ENCODE measurements at regions not wholly inside any gene's neighbourhood (a gene's known extent, or its start where the extent isn't known, plus 50 kb on each side); places are given as distances from the start of the nearest gene placed in this dataset.
"Not testable (repeated sequence)": the region's sequence is repeated elsewhere in the genome, so short reads cannot be mapped to it uniquely, and the experiment has no call there.

GRCh38 chr2:16219292-16219975, 279.1 kb downstream of the MYCN start:
- Histone ChIP-seq H3K27me3 (peaks cover 7% of the 10 kb centered on the region), H3K27ac (no peak overlapping the region), H3K4me3 (no peak overlapping the region), H3K36me3 (no peaks in the 10 kb centered on the region), H3K9me3 (no peaks in the 10 kb centered on the region), H3K4me1 (no peaks in the 10 kb centered on the region)
- 80 to 91% methylated on average over 1 to 6 of the region's 9 CpGs for WGBS, 2 donors (ENCODE audit: low coverage in 1 of 2)
- TF ChIP-seq EP300 (IDR thresholded peaks at IDR 0.05) (no peak), POLR2A (IDR thresholded peaks at IDR 0.05) (no peak)
- no peak for ATAC-seq

DNA sequence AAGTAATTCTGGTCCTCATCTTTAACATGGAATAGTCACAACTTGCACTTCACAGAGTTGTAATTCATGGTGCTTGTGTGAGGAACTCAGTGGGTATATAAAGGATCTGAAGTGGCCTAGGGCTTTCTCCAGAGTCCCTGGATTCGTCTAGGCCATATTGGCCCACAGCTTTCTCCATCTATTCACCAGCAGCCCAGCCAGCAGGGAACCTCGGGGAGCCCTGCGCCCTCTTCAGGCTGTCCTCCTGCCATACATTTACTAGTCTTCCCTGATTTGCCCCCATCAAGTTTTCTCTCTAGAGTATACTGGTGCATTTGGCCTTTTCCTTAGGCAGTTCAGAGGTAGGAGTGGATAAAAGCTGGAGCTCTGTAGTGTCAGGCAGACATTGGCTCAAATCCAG, 278.3 kb downstream of the MYCN start:
- Histone ChIP-seq H3K9me3 (no peaks in the 10 kb centered on the region), H3K27me3 (peaks cover 7% of the 10 kb centered on the region), H3K36me3 (no peaks in the 10 kb centered on the region), H3K27ac (no peak overlapping the region), H3K4me1 (no peaks in the 10 kb centered on the region), H3K4me3 (no peak overlapping the region)
- TF ChIP-seq, protein P1, sequence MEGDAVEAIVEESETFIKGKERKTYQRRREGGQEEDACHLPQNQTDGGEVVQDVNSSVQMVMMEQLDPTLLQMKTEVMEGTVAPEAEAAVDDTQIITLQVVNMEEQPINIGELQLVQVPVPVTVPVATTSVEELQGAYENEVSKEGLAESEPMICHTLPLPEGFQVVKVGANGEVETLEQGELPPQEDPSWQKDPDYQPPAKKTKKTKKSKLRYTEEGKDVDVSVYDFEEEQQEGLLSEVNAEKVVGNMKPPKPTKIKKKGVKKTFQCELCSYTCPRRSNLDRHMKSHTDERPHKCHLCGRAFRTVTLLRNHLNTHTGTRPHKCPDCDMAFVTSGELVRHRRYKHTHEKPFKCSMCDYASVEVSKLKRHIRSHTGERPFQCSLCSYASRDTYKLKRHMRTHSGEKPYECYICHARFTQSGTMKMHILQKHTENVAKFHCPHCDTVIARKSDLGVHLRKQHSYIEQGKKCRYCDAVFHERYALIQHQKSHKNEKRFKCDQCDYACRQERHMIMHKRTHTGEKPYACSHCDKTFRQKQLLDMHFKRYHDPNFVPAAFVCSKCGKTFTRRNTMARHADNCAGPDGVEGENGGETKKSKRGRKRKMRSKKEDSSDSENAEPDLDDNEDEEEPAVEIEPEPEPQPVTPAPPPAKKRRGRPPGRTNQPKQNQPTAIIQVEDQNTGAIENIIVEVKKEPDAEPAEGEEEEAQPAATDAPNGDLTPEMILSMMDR (IDR thresholded peaks at IDR 0.05): peak in 1 of 4 experiments; percentile 21
- TF ChIP-seq EP300 (IDR thresholded peaks at IDR 0.05) (no peak), POLR2AphosphoS5 (IDR thresholded peaks at IDR 0.05) (no peak)
- ATAC-seq: no peak
- WGBS, 2 donors (ENCODE audit: low coverage in 1 of 2): 41% methylated on average over 3 of the region's 3 CpGs; no CpG with 5 or more reads in 1 of the 2 donors

DNA sequence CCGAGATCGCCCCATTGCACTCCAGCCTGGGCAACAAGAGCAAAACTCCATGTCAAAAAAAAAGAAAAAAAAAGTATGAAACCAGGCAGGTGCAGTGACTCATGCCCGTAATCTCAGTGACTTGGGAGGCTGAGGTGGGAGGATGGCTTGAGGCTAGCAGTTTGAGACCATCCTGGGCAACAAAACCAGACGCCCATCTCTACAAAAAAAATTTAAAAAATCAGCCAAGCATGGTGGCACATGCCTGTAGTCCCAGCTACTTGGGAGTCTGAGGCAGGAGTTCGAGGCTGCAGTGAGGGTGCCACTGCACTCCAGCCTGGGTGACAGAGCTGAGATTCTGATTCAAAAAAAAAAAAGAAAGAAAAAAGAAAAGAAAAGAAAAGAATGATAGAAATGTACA, 277.8 kb downstream of the MYCN start:
- Histone ChIP-seq H3K9me3 (no peaks in the 10 kb centered on the region), H3K4me1 (no peaks in the 10 kb centered on the region), H3K27me3 (peaks cover 7% of the 10 kb centered on the region), H3K36me3 (no peaks in the 10 kb centered on the region), H3K27ac (no peak overlapping the region), H3K4me3 (no peak overlapping the region)
- WGBS, 2 donors (ENCODE audit: low coverage in 1 of 2): 71 to 77% methylated on average over 4 to 5 of the region's 5 CpGs
- no peak for ATAC-seq
- no peak for TF ChIP-seq POLR2A (IDR thresholded peaks at IDR 0.05)
- TF ChIP-seq EP300 (IDR thresholded peaks at IDR 0.05): no peak
- TF ChIP-seq POLR2AphosphoS5 (IDR thresholded peaks at IDR 0.05): no peak
- TF ChIP-seq, protein P1 (IDR thresholded peaks at IDR 0.05): no peak

GRCh38 chr2:16217741-16218140, 277.4 kb downstream of the MYCN start:
- not testable (repeated sequence) for ATAC-seq, H3K9me3 ChIP-seq, H3K4me3 ChIP-seq, H3K4me1 ChIP-seq, H3K36me3 ChIP-seq, H3K27me3 ChIP-seq, H3K27ac ChIP-seq
- WGBS, 2 donors (ENCODE audit: low coverage in 1 of 2): 93% methylated on average over 5 of the region's 8 CpGs; no CpG with 5 or more reads in 1 of the 2 donors

DNA sequence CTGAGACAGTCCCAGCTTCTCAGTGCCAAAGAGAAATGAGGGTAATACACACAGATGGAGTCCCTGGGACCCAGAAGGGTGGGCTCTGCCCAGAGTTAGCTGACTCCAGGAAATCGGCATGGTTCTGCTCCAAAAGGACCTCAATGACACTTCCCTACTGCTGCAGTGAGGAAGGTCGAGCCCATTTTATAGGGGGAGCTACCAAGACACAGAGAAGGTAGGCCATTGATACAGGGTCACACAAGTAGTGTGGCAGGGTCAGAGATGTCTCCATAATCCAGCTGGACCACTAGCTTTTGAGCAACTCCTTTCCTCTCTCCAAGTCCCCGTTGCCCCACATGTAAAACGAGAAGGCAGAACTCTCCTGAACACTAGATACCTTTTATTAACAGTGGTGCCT, 276.9 kb downstream of the MYCN start:
- TF ChIP-seq POLR2A (IDR thresholded peaks at IDR 0.05) (no peak), EP300 (IDR thresholded peaks at IDR 0.05) (no peak), POLR2AphosphoS5 (IDR thresholded peaks at IDR 0.05) (no peak)
- TF ChIP-seq, protein P1 (IDR thresholded peaks at IDR 0.05): no peak
- H3K36me3 ChIP-seq: no peaks in the 10 kb centered on the region
- H3K27me3 ChIP-seq: peaks cover 2% of the 10 kb centered on the region
- no peak overlapping the region for H3K4me3 ChIP-seq
- H3K4me1 ChIP-seq: no peaks in the 10 kb centered on the region
- no peak for ATAC-seq
- no peaks in the 10 kb centered on the region for H3K9me3 ChIP-seq
- WGBS, 2 donors (ENCODE audit: low coverage in 1 of 2): 83% methylated on average over 2 of the region's 4 CpGs; no CpG with 5 or more reads in 1 of the 2 donors
- H3K27ac ChIP-seq: no peak overlapping the region

DNA sequence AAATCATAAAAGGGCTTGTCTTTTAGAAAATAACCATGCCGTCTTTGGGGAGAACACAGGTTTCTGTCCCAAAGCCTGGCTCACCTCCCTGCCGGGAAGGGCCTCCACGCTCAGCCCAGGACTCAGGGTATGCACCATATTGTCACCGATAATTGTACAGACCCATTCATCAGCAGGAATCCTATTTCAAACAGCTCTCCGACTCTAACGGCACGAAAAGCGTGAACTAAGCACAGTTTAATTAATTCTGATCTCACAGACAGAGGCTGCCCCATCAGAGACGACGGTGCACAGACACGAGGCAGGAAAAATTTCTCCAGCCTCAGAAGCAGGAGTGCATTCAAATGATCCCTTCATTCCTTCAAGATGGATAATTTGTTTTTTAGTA, 276.2 kb downstream of the MYCN start:
- H3K4me3 ChIP-seq: no peak overlapping the region
- no peaks in the 10 kb centered on the region for H3K4me1 ChIP-seq
- 49 to 77% methylated on average over 4 to 11 of the region's 11 CpGs for WGBS, 2 donors (ENCODE audit: low coverage in 1 of 2)
- H3K9me3 ChIP-seq: no peaks in the 10 kb centered on the region
- no peak overlapping the region for H3K27ac ChIP-seq
- H3K36me3 ChIP-seq: no peaks in the 10 kb centered on the region
- no peaks in the 10 kb centered on the region for H3K27me3 ChIP-seq
- no peak for ATAC-seq
- TF ChIP-seq, protein P1 (IDR thresholded peaks at IDR 0.05): no peak
- TF ChIP-seq EP300 (IDR thresholded peaks at IDR 0.05): no peak
- TF ChIP-seq POLR2A (IDR thresholded peaks at IDR 0.05): no peak
- TF ChIP-seq POLR2AphosphoS5 (IDR thresholded peaks at IDR 0.05): no peak

All from gastroesophageal sphincter (tissue), 4 donors.